GM21423 (cell line): ENCODE measurements at regions not wholly inside any gene's neighbourhood (a gene's known extent, or its start where the extent isn't known, plus 50 kb on each side); places are given as distances from the start of the nearest gene placed in this dataset.

Experiments used
- ATAC-seq: cut with Tn5 transposase; IDR thresholded peaks from one replicate; pipeline ENCODE4 v1.9.1; 2021; ENCODE audit warnings: mild to moderate bottlenecking, moderate library complexity; ENCODE audit not compliant: unreplicated experiment

DNA sequence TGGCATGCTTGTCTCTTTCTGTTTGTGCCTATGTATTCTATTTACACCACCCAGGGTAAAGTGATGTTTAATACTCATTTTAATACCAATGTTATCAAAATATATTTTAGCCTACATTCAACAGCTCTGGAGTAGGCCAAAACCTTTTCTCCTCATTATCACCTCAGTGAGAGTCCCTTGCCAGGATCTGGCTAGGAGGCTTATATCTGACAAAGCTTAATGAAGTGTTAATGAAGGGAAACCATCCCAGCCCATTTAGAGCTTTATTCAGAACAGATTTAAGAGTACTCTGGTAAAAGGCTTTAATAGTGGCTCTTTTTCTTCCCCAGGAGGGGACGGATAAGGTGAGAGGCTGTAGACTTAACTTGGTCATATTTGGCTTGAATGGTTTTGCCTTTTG is 137.6 kb downstream of the GRIN2B start:
- no peak for ATAC-seq

- ATAC-seq: no peak
Measured at GRCh38 chr12:13841358-13841757, 140.0 kb downstream of the GRIN2B start.

DNA sequence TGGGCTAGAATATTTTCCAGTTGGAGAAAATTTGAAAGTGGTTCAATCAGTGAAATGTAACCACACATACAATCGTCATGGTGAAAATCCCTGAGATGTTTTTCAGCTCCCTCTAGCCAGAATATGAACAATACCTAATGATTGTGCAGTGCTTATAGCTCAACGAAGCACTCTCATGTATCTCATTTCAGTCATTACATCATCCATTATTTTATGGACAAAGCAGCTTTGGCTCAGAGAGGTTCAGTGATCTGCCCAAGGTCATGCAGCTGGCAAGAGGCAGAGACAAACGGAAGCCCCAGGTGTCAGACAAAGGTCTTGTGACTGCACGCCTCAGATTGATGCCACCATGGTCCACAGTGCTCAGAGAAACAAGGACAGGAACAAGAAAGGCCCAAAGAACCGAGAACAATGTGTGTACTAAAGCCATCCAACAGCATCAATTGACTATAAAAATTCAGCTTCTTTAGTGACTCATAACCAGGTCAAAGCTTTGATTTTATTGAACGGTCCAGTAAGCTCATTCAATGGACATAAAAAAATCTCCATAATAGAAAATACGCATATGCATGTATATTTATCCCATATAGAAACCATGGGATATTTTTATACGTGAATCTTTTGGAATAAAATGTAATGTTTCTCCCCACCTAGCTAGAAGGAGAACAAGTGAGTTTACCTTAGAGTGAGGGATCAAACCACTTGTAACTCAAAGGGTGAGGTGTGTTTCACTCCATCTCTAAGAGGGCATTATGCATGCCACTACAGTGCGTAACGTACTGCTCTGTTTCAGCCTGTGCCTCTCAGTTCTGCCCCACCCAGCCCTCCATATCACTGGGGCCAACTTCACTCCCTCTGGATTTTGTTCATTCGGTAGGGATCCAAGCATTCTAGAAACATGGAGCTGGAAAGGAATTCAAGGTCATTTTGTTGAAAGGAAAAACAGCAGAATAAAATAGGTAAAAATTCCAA is 141.8 kb downstream of the GRIN2B start:
- no peak for ATAC-seq

DNA sequence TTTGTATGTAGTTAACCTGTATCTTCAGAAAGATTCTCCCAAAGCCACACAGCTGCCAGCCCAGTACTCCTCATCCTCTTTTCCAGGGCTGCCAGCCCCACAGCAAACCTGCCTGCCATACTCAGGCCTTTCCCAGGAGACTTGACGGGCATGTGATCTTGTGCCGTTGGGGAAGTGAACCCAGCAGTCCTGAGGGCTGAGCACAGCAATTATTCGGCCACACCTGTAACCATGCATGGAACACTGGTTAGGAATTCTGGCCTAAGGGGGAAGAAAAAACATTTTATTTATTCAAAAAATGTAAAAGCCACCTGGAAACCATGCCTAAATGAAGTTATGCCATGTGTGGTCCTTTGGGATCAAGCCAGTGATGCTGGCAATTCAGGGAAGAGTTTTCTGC is 145.3 kb downstream of the GRIN2B start:
- no peak for ATAC-seq

GRCh38 chr12:13835652-13836051 is 145.8 kb downstream of the GRIN2B start:
- ATAC-seq: no peak

GRCh38 chr12:13834241-13834640 is 147.2 kb downstream of the GRIN2B start:
- ATAC-seq: no peak

GRCh38 chr12:13817131-13817530 is 164.3 kb downstream of the GRIN2B start:
- no peak for ATAC-seq

DNA sequence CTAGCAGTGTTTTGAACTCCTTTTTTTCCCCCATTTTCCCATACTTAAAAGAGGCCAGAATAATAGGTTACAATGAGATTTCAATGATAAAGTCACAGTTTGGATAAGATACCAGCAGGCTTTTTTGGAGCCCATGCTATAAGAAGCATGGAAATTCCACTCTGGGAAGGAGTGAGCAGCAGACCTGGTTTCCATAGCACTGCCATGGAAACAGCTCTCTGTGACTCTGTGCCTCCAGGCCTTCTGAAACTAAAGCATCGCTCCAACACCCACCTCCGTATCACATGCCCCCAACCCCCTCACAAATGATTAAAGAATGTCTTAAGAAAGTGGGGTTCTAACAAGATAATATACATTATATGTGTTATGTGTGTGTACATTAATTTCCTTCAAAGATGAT is 165.0 kb downstream of the GRIN2B start:
- ATAC-seq: no peak

- ATAC-seq: no peak
Measured at GRCh38 chr12:13812168-13812567, 169.2 kb downstream of the GRIN2B start.

GRCh38 chr12:13811061-13811460 is 170.3 kb downstream of the GRIN2B start:
- ATAC-seq: no peak

DNA sequence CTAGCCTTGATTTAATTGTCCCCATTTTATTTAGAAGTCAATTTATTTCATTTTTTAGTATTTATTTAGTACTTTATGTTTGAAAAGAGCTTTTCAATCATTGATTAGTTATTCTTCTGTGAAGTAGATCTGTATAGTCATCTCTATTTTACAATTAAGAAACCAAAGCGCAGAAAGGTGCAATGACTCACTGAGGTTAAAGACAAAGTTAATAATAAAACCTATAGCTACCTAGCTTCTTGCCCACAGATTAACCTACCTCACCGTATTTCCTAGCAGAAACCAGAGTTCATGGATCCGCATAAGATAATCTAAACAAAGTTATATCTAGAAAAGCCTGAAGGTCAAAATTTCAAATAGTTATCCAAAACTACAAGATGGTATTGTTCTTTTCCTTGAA is 176.4 kb downstream of the GRIN2B start:
- ATAC-seq: no peak

GRCh38 chr12:13801543-13801942 is 179.9 kb downstream of the GRIN2B start:
- no peak for ATAC-seq

GRCh38 chr12:13799574-13799973 is 181.8 kb downstream of the GRIN2B start:
- ATAC-seq: no peak

GRCh38 chr12:13798162-13798561 is 183.2 kb downstream of the GRIN2B start:
- ATAC-seq: no peak

GRCh38 chr12:13794706-13795105 is 186.7 kb downstream of the GRIN2B start:
- ATAC-seq: no peak

DNA sequence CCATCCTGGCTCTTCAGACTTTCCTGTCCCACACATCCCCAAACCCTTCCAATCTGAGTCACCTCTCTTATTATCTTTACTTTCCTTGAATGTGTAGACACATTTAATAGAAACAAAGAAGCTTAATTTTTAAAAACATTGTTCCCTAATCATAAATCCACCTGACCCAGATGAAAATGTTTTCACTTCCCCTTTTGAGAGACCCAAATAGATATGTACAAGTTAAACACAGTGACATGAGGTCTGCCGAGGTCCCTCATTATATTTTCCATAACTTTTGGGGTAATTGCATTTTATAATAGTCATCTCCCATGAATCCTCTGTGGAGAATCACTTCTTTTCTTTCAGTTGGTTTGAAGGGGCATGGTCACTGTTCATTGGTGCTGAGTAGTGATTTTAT is 191.1 kb downstream of the GRIN2B start:
- ATAC-seq: no peak

GRCh38 chr12:13788626-13789025 is 192.8 kb downstream of the GRIN2B start:
- no peak for ATAC-seq

DNA sequence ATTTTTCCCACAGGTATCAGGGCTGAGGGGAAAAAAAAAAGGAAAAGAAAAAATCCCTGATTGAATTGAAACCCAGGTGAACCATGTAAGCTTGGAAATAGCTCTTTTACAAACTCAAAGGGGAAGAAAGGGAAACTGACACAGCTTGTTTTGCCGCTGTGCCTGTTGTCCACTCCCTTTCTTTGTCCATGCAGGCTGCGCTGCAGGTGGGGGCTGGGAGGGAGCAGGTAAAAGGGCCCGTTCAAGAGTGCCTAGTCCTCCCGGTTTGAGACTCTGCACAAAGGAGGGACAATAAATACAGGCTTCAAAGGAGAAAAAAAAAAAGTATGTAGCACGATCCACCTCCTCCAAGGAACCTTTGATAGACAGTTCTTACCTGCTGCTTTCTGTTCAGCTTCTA is 194.8 kb downstream of the GRIN2B start:
- ATAC-seq: no peak

DNA sequence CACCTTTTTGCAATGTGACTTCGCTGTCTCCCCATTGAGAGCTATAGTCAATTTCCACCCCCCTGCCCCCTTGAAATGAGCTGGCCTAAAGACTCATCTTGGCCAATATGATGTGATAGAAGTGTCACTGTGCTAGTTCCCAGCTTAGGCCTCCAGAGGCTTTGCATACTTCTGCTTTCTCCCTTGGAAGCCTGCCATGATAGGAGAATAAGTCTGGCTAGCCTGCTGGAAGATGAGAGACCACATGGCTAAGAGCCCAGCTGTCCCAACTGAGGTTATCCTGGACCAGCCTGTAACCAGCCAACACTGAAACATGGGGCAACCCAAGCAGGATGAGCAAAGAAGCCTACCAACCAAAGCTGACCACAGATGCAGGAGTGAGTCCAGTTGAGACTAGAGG is 196.9 kb downstream of the GRIN2B start:
- ATAC-seq: no peak

GRCh38 chr12:13780453-13780852 is 200.9 kb downstream of the GRIN2B start:
- ATAC-seq: no peak

DNA sequence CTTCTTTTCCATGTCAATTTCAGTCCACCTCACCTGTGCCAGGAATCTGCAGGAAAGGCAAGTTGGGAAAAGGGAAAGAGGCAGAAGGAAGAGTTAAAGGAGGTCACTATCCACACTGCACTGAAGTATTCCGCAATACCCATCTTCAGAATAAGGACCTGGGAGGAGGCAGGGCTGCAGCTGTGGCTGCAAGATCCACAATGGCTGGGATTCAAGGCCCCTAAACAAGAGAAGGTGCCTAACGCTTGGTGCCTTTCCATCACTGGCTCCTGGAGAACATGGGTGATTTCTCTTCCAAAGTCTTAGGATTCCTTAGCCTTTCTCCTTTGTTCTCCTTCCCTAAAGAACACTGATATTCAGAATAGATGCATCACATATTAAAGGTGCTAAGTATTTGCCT is 204.0 kb downstream of the GRIN2B start:
- no peak for ATAC-seq

- ATAC-seq: no peak
Measured at GRCh38 chr12:13772264-13772663, 209.1 kb downstream of the GRIN2B start.

DNA sequence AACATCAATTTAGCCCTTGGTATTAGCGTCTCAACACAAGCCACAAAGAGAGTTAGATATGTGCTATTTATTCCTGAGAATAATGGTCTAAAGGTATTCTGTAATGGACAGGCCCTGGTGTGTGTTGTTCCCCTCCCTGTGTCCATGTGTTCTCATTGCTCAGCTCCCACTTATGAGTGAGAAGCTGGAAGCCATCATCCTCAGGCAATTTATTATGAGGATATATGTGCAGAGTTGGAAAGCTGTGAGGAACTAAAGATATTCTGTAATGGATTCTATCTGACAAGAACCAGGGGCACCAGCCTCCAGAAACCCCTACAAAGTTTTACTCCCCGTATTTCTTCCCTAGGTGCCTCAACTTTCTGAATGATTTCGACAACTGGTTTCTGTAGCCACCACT is 210.8 kb downstream of the GRIN2B start:
- ATAC-seq: no peak
